ELR (cell line): ENCODE measurements at regions not wholly inside any gene's neighbourhood (a gene's known extent, or its start where the extent isn't known, plus 50 kb on each side); places are given as distances from the start of the nearest gene placed in this dataset.
A peak's percentile ranks its signal among the peaks of the same experiment; 100 is the strongest.

ENCODE experiments used
- DNase-seq: peaks from one replicate; pipeline ENCODE4 v3.0.0-alpha.2; 2015; ENCODE audit warnings: low read depth

DNA sequence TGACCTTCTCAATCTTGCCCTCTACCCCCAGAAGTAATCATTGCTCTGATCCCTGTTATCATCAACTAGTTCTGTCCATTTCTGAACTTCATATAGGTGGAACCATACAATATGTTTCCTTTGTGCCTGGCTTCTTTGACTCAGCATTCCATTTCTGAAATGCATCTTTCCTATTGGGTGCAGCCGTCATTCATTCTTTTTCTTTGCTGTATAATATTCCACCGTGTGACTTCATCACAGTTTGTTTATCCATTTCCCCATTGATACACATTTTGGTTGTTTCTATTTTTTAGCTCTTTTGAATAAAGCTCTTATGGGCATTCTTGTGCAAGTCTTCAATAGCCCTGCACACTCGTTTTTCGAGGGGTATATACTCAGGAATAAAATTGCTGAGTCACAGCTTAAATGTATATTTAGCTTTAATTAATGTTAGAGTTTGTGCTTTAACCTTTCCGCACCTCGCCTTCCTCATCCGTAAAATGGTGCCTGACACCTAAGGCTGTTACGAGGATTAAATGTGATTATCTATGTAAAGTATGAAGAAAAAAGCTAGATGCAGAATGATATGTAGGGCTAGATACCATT is 491.6 kb downstream of the MIAT start:
- no peak for DNase-seq

DNA sequence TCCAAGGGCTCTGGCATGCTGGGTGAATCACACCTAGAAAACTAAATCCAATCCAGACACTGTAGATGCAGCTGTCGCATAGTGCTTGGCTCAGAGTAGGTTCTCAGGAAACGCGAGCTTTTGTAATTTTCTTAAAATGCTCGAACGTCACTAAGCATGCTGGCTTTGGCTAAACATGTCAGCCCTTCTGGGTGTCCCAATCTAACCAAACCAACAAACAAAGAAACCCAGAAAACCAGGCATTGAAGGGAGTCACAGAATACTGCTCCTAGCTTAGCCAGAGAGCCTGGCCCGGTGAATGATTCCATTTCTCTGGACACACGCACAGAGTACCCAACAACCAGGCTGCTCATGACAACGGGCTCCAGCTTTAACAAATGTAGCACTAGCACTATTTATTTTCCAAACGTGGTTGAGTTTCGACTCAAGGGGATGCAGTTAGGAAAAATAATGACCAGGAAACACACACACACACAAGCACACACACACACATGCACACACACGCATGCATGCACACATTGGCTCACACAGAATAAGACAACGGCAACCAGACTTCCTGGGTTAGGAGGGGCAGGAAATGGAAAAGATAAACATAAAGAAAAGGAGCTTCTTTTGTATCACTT is 492.6 kb downstream of the MIAT start:
- DNase-seq: no peak

GRCh38 chr22:27150544-27150941 is 493.2 kb downstream of the MIAT start:
- no peak for DNase-seq

- DNase-seq: no peak
Observed at GRCh38 chr22:27151407-27151806, 494.0 kb downstream of the MIAT start.

DNA sequence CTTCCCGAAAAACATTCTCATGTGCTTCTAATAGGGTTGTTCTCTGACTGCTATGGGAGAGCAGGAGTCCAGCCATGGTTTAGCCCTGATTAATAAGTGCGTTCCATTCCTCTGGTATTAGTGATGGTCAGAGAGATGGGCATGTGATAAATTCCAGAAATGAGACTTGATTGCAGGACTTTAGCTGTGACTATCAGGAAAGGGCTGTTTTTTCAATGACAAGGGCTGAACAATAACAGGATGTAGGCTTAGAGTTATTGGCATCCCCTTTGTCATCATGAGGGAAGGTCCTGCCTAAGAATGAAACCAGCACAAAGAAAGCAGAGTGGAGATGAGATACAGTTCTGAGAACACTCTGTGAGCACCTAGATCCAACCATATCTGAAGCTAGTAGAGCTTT is 494.6 kb downstream of the MIAT start:
- no peak for DNase-seq

DNA sequence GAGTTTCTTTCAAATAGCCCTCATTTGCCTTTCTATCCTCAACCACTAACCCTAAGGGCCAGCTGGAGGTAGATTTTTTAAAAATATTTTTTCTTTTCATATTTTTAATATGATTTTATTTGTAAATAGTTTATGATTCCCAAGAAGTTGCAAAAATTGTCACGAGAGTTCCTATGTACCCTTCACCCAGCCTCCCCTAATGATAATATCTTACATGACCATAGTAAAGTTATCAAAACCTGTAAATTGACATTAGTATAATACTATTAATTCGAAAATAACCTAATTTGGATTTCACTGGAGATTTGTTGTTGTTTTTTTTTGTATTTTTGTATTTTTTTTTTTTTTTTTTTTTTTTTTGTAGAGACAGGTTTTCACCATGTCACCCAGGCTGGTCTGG is 495.5 kb downstream of the MIAT start:
- no peak for DNase-seq

- DNase-seq: peak; percentile 42
Observed at GRCh38 chr22:27153386-27153785, 496.0 kb downstream of the MIAT start.

- DNase-seq: no peak
Observed at GRCh38 chr22:27154717-27155116, 497.3 kb downstream of the MIAT start.

- DNase-seq: no peak
Observed at GRCh38 chr22:27156821-27157489, 499.6 kb downstream of the MIAT start.

- DNase-seq: no peak
Observed at GRCh38 chr22:27157666-27158370, 500.4 kb downstream of the MIAT start.

DNA sequence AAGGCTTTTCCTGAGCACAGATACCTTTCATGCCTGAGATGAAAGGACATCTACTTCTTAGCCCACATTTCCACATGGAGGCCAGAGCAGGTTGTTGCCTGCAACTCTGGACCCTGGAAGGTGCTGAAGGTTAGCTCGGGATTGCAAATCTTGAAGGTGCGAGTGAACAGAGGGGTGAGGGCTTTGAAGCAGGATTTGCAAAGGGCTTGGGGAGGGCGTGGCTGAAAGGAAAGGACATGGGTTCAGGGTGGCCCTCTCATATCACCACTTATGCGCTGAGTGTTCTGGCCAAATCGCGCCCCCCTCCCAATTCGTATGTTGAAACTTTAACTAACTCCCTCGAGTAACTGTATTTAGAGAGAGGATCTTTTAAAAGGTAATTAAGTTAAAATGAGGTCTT is 501.6 kb downstream of the MIAT start:
- no peak for DNase-seq

- no peak for DNase-seq
Observed at GRCh38 chr22:27159716-27160295, 502.4 kb downstream of the MIAT start.

DNA sequence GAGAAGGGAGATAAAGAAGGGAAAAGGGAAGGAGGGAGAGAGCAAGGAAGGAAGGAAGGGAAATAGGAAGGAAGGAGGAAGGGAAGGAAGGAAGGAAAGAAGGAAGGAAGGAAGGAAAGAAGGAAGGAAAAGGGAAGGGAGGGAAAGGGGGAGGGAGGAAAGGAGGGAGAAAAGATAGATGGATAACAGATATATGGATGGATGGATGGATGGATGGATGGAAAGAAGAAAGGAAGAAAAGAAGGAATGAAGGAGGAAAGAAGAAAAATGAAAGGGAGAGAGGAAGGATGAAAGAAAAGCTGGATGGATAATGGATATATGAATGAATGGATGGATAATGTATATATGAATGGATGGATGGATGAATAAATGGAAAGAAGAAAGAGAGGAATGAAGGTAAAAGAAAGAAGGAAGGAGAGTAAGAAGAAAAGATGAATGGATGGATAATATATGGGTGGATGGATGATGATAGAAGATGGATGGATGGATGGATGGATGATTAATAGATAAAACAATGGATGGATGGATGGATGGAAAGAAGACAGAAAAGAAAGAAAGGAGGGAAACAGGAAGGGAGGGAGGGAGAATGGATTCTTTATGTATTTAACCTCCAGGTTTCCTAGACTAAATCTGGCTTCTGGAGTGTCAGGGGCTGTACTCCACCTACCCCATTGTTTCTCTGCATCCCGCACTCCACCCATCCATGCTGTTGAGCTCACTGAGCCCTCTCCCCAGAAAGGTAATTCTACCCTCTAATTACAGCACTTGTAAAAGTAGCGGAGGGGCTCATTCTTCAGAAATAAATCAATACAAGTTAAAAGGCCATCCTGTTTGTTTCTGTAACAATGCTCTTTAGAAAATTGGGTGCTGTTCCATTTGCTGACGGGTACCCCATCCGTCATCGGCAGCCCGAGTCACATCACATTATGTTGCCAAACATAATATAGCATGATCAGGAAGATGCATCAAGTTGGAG is 506.1 kb downstream of the MIAT start:
- no peak for DNase-seq

- no peak for DNase-seq
Observed at GRCh38 chr22:27164781-27165503, 507.6 kb downstream of the MIAT start.

GRCh38 chr22:27168681-27169080 is 511.3 kb downstream of the MIAT start:
- no peak for DNase-seq

DNA sequence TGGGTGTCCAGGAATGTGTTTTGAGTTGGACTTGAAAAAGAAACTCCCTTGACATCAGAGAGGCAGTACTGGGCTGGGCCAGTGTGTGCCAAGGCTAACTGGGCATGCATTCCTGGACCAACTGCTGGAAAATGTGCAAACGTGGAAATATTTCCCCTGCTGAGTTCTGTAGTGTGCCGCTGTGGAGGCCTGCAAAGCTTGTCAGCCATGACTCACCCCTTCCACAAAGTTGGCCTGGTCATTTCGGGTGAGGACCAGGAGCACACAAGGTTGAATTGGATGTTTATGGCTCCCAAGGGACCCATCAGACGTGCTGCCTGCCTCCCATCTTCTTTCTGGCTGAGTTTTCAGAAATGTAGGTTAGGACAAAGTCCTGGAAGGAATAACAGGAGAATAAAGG is 513.1 kb downstream of the MIAT start:
- peak; percentile 42 for DNase-seq

GRCh38 chr22:27171212-27171611 is 513.8 kb downstream of the MIAT start:
- DNase-seq: no peak

- no peak for DNase-seq
Observed at GRCh38 chr22:27173530-27173929, 516.1 kb downstream of the MIAT start.

- no peak for DNase-seq
Observed at GRCh38 chr22:27175021-27175838, 517.8 kb downstream of the MIAT start.

- DNase-seq: no peak
Observed at GRCh38 chr22:27175974-27176373, 518.6 kb downstream of the MIAT start.
